Upper lobe of left lung (tissue), 4 donors: ENCODE measurements at regions not wholly inside any gene's neighbourhood (a gene's known extent, or its start where the extent isn't known, plus 50 kb on each side); places are given as distances from the start of the nearest gene placed in this dataset.

Experiments used
- EP300 ChIP-seq, 4 donors: sonication (generic); formaldehyde crosslinking; IDR thresholded peaks; one replicate each; pipeline ENCODE4 v1.5.1; 2017; ENCODE audit warnings: antibody characterized with exemption in 4 of 4, control low read depth in 2 of 4
- POLR2A ChIP-seq, 4 donors: fragments of 450-650 bp; IDR thresholded peaks; one replicate each; pipeline ENCODE4 v1.5.1; 2016 to 2017; ENCODE audit warnings: antibody characterized with exemption in 4 of 4, mild to moderate bottlenecking in 2 of 4
- POLR2AphosphoS5 ChIP-seq, 2 donors: sonication (generic); formaldehyde crosslinking; IDR thresholded peaks; one replicate each; pipeline ENCODE4 v1.5.1; 2017; ENCODE audit warnings: antibody characterized with exemption in 2 of 2
- TF ChIP-seq, protein P1 (sequence below), 6 experiments: fragments of 450-650 bp in 4 of 6; fragments of 200-600 bp in 2 of 6; sonication (generic) in 2 of 6; IDR thresholded peaks; one replicate each; pipeline ENCODE4 v1.5.1; 2016 to 2019; ENCODE audit warnings: antibody characterized with exemption in 6 of 6

DNA sequence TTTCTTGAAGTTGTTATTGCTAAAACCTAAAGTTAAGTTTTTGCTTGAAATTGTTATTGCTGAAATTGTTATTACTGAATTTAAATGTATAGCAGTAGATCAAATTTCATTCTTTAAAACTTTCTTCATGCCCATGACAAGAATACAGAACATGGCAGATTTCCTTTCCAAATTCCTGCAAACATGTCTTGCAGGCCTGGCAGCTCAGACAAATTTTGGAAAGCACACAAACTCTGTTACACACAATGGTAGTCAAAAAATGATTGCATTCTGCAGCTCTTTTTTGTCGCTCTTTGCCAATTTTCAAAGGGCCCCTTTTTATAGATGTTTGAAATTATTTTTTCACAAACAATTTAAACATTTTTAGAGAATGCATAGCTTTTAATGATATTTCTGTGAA is 1292.3 kb upstream of the B3GALT2 start:
- TF ChIP-seq, protein P1, sequence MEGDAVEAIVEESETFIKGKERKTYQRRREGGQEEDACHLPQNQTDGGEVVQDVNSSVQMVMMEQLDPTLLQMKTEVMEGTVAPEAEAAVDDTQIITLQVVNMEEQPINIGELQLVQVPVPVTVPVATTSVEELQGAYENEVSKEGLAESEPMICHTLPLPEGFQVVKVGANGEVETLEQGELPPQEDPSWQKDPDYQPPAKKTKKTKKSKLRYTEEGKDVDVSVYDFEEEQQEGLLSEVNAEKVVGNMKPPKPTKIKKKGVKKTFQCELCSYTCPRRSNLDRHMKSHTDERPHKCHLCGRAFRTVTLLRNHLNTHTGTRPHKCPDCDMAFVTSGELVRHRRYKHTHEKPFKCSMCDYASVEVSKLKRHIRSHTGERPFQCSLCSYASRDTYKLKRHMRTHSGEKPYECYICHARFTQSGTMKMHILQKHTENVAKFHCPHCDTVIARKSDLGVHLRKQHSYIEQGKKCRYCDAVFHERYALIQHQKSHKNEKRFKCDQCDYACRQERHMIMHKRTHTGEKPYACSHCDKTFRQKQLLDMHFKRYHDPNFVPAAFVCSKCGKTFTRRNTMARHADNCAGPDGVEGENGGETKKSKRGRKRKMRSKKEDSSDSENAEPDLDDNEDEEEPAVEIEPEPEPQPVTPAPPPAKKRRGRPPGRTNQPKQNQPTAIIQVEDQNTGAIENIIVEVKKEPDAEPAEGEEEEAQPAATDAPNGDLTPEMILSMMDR (IDR thresholded peaks at IDR 0.05) = no peak
- TF ChIP-seq POLR2A (IDR thresholded peaks at IDR 0.05) (no peak), POLR2AphosphoS5 (IDR thresholded peaks at IDR 0.05) (no peak), EP300 (IDR thresholded peaks at IDR 0.05) (no peak)
